KMS-11 (cell line): ENCODE measurements at regions not wholly inside any gene's neighbourhood (a gene's known extent, or its start where the extent isn't known, plus 50 kb on each side); places are given as distances from the start of the nearest gene placed in this dataset.

Experiments
- H2AFZ ChIP-seq: fragments of 200-600 bp; sonication (generic); 2 replicates; pipeline ENCODE4 v1.6.1; 2016; ENCODE audit warnings: antibody characterized with exemption, mixed run types, low read depth
- H3K27ac ChIP-seq: fragments of 200-600 bp; sonication (generic); 2 replicates; pipeline ENCODE4 v1.6.1; 2016; ENCODE audit warnings: mild to moderate bottlenecking, mixed run types
- H3K27me3 ChIP-seq: fragments of 200-600 bp; sonication (generic); 2 replicates; pipeline ENCODE4 v1.6.1; 2017; ENCODE audit warnings: mild to moderate bottlenecking, low read depth, mixed run types, moderate library complexity; ENCODE audit not compliant: insufficient read depth
- H3K36me3 ChIP-seq: fragments of 200-600 bp; sonication (generic); 2 replicates; pipeline ENCODE4 v1.6.1; 2017; ENCODE audit warnings: mild to moderate bottlenecking, mixed run types; ENCODE audit not compliant: insufficient read depth
- H3K4me1 ChIP-seq: fragments of 200-600 bp; sonication (generic); 2 replicates; pipeline ENCODE4 v1.6.1; 2016; ENCODE audit warnings: mild to moderate bottlenecking, low read depth, mixed run types; ENCODE audit not compliant: poor library complexity, severe bottlenecking
- H3K4me2 ChIP-seq: fragments of 200-600 bp; sonication (generic); 2 replicates; pipeline ENCODE4 v1.7.0; 2016; ENCODE audit warnings: mild to moderate bottlenecking, mixed run types
- H3K4me3 ChIP-seq: fragments of 200-600 bp; sonication (generic); IDR thresholded peaks from 2 replicates; pipeline ENCODE4 v1.6.1; 2017; ENCODE audit warnings: low read depth, low read length, mixed read lengths; ENCODE audit not compliant: insufficient read depth
- H3K79me2 ChIP-seq: fragments of 200-600 bp; sonication (generic); 2 replicates; pipeline ENCODE4 v1.6.1; 2016; ENCODE audit warnings: low read depth, mixed run types; ENCODE audit not compliant: insufficient read depth
- H3K9ac ChIP-seq: fragments of 200-600 bp; sonication (generic); 2 replicates; pipeline ENCODE4 v1.6.1; 2016; ENCODE audit warnings: mild to moderate bottlenecking, mixed run types
- H4K20me1 ChIP-seq: fragments of 200-600 bp; sonication (generic); 2 replicates; pipeline ENCODE4 v1.6.1; 2016; ENCODE audit warnings: mild to moderate bottlenecking, mixed run types; ENCODE audit not compliant: insufficient read depth
- TF ChIP-seq, protein P1 (sequence below): fragments of 200-600 bp; sonication (generic); conservative IDR thresholded peaks from 2 replicates; pipeline ENCODE4 v1.6.1; 2017; ENCODE audit warnings: low read depth, mild to moderate bottlenecking, antibody characterized with exemption, low read length, moderate library complexity, mixed read lengths

DNA sequence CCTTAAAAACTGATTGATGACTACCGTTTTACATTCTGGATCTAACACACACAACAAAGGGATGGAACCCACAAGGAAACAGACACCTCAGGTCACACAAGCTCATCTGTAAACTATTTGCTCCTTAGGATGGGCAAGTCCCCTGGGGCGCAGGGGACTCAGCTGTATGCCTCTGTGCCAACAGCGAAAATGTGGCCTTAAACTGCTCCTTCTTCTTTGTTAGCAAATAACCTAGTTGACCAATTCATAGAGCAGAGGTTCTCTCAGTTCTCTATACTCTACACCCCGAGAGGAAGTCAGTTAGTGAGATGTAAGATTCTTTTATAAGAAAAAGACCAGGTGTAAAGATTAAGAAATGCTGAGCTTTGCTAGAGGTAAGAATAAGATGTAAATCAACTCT lies 181.9 kb upstream of the PRSS58 start:
- Histone ChIP-seq H3K36me3 (no peaks in the 10 kb centered on the region), H3K9ac (no peak overlapping the region), H3K27me3 (no peaks in the 10 kb centered on the region), H4K20me1 (no peaks in the 10 kb centered on the region), H3K79me2 (no peaks in the 10 kb centered on the region), H2AFZ (no peak overlapping the region), H3K4me2 (no peak overlapping the region), H3K4me3 (no peak overlapping the region), H3K4me1 (no peaks in the 10 kb centered on the region), H3K27ac (no peak overlapping the region)
- TF ChIP-seq, protein P1, sequence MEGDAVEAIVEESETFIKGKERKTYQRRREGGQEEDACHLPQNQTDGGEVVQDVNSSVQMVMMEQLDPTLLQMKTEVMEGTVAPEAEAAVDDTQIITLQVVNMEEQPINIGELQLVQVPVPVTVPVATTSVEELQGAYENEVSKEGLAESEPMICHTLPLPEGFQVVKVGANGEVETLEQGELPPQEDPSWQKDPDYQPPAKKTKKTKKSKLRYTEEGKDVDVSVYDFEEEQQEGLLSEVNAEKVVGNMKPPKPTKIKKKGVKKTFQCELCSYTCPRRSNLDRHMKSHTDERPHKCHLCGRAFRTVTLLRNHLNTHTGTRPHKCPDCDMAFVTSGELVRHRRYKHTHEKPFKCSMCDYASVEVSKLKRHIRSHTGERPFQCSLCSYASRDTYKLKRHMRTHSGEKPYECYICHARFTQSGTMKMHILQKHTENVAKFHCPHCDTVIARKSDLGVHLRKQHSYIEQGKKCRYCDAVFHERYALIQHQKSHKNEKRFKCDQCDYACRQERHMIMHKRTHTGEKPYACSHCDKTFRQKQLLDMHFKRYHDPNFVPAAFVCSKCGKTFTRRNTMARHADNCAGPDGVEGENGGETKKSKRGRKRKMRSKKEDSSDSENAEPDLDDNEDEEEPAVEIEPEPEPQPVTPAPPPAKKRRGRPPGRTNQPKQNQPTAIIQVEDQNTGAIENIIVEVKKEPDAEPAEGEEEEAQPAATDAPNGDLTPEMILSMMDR, result no peak

DNA sequence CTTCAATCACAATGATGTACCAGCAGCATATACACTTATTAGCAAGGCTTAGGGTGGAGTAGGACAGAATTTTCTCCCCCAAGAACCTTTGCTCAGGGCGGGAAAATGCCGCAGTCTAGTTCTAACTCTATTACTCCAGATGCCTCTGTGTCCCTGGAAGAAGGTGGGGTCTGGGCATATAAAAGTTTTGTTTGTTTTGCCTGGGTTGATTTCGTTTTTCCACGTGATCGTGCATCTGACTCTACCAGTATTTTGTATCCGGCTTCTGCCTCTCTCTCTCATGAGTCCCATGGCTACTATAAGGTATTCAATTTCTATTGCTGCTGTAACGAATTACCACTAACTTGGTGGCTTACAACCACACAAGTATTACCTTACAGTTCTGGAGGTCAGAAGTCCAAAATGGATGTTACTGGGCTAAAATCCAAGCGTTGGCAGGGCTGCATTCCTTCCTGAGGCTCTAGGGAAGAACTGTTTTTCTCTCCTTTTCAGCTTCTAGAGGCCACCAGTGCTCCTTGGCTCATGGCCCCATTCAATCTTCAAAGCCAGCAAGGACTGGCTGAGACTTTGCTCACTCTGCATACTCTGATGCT lies 181.2 kb upstream of the PRSS58 start:
- H3K4me1 ChIP-seq, result no peaks in the 10 kb centered on the region
- H3K4me3 ChIP-seq, result no peak overlapping the region
- H3K79me2 ChIP-seq, result no peaks in the 10 kb centered on the region
- H4K20me1 ChIP-seq, result no peaks in the 10 kb centered on the region
- no peak overlapping the region for H3K4me2 ChIP-seq
- no peak overlapping the region for H3K27ac ChIP-seq
- no peaks in the 10 kb centered on the region for H3K36me3 ChIP-seq
- H2AFZ ChIP-seq, result no peak overlapping the region
- H3K27me3 ChIP-seq, result no peaks in the 10 kb centered on the region
- TF ChIP-seq, protein P1, result no peak
- H3K9ac ChIP-seq, result no peak overlapping the region

DNA sequence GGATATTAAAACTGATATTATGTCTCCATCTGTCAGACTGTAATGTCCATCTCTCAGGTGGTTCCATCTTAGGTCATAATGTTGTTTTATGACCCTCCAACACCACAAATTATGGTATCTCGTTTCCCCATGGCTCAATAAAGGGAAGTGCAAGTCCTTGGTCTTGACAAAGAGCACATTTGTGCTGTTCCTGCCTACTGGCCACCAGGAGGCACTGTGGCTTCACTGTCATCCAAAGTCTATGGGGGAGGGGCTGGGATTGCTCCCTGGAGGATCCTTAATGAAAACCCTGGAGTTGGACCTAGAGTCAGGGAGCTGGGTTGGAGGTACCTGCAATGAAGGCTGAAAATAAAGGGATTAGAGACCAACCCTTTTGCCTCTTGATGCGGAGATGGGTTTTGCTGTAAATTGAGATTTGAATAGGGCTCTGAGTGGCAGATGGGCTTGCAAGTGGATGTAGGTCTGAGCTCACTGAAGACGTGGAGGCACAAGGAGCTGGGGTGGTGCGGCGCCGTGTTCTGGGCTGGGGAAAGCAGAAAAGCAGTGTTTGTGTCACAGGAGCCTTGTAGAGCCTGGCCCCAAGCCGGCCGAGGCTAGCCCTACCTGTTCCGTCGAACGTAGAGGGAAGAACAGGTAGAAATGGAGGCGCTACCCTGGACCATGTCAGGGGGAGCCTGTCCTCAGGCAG lies 180.5 kb upstream of the PRSS58 start:
- no peaks in the 10 kb centered on the region for H4K20me1 ChIP-seq
- no peaks in the 10 kb centered on the region for H3K36me3 ChIP-seq
- H3K27me3 ChIP-seq, result no peaks in the 10 kb centered on the region
- no peak overlapping the region for H2AFZ ChIP-seq
- no peaks in the 10 kb centered on the region for H3K4me1 ChIP-seq
- no peak overlapping the region for H3K9ac ChIP-seq
- H3K27ac ChIP-seq, result no peak overlapping the region
- H3K79me2 ChIP-seq, result no peaks in the 10 kb centered on the region
- H3K4me3 ChIP-seq, result no peak overlapping the region
- TF ChIP-seq, protein P1, result peak; percentile 83
- no peak overlapping the region for H3K4me2 ChIP-seq

DNA sequence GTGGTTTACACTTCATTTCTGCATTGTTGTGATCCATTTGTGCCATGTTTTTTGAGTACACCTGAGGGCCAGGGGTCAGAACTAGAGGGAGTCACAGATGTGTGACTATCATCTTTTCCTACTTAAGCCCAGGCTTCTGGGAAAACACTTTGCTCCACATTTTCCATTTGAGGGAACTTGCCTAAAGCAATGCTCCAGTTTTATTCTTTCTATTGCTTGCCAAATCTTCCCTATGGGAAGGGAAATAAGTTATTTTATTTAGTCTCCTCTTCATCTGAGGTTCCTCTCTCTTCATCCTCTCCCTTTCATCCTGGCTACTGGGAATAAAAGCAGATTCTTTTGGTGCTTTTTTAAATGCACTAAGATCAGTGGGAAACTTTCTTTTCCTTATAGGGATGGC lies 179.9 kb upstream of the PRSS58 start:
- TF ChIP-seq, protein P1, result no peak
- Histone ChIP-seq H3K79me2 (no peaks in the 10 kb centered on the region), H3K4me3 (no peak overlapping the region), H3K27ac (no peak overlapping the region), H3K9ac (no peak overlapping the region), H2AFZ (no peak overlapping the region), H3K4me1 (no peaks in the 10 kb centered on the region), H3K36me3 (no peaks in the 10 kb centered on the region), H4K20me1 (no peaks in the 10 kb centered on the region), H3K27me3 (no peaks in the 10 kb centered on the region), H3K4me2 (no peak overlapping the region)
